Stimulated activated CD4-positive, alpha-beta T cell treated with anti-CD3 and anti-CD28 coated beads, TNF-alpha, amount 100 ng/mL, for 4 hours (primary cell): ENCODE measurements at regions not wholly inside any gene's neighbourhood (a gene's known extent, or its start where the extent isn't known, plus 50 kb on each side); places are given as distances from the start of the nearest gene placed in this dataset.
"Not testable (repeated sequence)": the region's sequence is repeated elsewhere in the genome, so short reads cannot be mapped to it uniquely, and the experiment has no call there.

Experiments used
- DNase-seq, 3 experiments: peaks; one replicate each; pipeline ENCODE4 v3.0.0-alpha.2; 2020; ENCODE audit warnings: low read depth in 3 of 3

DNA sequence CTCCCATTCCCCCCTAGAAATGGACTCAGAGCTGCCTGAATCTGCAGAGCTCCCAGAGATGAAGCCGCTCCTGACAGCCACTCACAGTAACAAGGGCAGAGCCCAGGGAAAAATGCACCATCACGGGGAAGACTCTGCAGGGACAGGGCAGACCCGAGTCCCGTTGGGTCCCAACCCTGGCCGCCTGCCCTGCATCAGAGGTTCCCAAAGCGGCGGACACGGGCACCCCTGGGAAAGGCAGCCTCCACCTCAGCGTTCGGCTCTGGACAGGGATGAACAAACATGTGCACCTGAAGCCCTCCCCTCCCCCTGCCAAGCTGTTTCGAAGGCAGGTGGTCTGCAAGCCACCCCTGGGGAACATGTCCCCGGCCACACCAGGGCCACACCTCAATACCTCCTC is 320.4 kb downstream of the ADGRD1 start:
- DNase-seq: no peak

DNA sequence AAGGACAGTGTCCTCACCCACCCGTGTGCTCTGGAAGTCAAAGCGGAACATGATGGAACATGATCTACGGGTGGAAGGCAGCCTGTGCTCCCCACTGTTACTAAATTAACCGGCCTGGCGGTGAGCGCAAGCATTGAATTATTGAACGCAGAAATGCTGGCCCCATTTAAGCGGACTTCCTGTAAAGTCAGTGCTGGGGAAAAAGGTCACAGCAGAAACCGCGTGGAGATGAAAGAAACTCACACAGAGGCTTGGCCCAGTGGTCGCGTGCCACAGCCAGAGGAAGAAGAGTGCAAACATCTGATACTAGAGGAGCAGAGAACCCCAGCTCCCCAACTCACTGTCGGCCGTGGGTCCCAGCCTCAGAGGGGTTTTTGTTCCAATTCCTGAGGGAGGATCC is 321.2 kb downstream of the ADGRD1 start:
- DNase-seq: no peak

DNA sequence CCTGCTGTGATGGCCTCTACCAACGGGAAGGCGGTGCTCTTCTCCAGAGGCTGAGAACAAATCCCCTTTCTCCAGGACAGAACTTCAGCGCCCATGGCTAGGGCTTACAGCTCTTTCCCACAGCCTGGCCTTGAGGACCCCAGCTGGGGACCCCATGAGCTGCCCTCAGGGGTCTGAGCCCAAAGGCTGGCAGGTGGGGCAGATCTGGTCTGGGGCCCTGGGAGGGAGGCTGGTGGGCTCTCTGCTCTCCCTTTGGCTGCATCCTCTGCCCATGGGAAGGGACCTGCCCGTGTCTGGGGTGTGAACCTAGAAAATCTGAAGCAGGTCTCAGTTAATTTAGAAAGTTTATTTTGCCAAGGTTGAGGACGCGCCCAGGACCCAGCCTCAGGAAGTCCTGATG is 322.1 kb downstream of the ADGRD1 start:
- no peak for DNase-seq

DNA sequence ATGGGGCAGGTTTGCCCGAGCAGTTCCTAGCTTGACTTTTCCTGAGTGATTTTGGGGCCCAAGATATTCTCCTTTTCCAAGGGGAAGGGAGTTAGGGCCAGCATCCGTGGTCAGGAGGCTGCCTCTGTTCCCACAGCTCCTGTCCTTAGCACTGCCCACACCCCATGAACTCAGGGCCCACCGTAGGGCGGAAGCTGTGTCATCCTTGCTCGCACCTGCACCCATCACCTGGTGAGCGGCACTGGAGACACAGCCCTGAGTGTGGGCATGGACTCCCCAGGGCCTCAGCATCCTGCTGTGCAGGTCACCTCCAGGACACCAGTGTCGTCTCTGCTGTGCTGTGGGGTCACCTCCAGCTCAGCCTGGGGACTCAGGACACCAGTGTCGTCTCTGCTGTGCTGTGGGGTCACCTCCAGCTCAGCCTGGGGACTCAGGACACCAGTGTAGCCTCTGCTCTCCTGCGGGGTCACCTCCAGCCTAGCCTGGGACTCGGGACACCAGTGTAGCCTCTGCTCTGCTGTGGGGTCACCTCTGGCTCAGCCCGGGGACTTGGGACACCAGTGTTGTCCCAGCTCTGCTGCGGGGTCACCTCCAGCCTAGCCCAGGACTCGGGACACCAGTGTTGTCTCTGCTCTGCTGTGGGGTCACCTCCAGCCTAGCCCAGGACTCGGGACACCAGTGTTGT is 322.9 kb downstream of the ADGRD1 start:
- DNase-seq: no peak

DNA sequence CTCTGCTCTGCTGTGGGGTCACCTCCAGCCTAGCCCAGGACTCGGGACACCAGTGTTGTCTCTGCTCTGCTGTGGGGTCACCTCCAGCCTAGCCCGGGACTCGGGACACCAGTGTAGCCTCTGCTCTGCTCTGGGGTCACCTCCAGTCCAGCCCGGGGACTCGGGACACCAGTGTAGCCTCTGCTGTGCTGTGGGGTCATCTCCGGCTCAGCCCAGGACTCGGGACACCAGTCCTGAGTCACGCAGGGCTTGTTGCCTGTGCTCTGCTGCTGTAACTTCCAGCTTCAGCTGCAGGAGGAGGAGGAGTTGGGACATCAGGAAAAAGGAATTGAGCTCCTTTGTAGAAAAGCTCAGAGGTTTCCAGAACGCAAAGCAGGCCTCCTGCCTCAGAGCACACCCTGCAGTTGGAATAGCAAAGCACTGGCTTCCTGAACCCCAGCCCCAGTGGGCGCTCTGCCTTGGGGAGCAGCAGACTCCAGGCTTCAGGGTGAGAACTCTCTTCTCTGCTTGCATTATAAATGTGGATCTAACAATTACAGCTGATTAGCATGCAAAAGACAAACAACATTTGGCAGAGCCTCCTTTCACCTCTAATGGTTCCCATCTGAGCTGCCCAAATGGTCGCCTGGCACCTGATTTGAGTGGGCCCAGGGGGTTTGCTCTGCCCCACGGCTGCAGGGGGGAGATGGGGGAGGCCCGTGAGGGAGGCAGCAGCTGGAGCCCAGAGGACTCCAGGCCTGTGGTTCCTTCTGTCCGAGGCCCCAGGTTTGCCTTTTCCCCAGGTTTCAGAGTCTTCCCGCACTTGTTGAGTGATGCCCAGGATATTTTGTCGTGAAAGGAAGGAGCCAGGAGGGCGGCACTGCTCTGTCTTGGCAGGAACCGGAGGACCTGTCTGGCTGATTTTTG is 323.7 kb downstream of the ADGRD1 start:
- DNase-seq: not testable (repeated sequence)

DNA sequence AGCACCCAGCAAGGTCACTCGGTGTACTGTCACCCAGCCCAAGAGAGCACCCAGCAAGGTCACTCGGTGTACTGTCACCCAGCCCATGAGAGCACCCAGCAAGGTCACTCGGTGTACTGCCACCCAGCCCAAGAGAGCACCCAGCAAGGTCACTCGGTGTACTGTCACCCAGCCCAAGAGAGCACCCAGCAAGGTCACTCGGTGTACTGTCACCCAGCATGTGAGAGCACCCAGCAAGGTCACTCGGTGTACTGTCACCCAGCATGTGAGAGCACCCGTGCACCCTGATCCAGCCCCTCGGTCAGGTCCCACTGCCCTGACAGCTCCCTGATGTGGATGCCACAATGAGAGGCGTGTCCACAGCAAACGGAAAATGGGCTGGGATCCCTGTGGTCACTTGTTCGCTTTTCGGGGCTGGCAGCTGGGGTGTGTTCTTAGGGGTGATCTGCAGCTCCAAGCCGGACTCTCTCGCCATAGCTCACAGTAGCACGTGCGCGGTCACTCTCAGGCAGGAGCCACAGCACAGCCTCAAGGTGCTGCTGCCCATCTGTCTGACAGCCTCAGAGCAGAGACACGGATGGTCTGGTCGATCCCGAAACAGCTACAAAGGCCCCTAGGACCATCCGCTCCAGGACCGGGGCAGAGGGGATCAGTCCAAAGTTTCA is 324.9 kb downstream of the ADGRD1 start:
- not testable (repeated sequence) for DNase-seq

DNA sequence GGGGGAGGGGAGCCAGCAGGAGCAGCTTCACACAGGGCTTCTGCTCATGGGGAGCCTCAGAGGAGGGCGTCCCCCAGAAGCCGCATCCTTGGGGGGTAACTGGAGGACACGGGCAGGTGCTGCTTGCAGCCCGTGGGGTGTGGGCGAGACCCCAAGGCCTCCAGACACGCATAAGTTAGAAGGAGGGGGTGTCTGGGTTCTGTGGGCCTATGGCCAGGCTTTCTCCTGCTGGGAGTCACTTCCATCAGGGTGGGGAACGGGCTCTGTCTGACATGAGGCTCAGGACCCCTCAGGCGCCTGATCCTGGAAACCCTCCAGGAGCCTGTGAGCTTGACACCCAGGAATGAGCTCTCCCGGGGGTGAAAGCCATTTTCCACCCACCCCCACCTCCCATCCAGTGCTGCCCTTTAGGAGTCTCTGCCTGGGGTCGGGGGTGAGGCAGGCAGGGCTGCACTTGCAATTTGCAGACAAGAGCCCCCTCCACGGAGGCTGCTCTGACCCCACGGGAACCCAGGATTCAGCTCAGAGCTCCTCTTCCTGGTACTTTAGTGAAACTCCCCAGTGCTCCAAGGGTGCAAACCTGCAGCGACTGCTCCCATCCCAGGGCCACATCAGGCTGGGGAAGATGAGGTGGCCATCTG is 325.7 kb downstream of the ADGRD1 start:
- DNase-seq: no peak

DNA sequence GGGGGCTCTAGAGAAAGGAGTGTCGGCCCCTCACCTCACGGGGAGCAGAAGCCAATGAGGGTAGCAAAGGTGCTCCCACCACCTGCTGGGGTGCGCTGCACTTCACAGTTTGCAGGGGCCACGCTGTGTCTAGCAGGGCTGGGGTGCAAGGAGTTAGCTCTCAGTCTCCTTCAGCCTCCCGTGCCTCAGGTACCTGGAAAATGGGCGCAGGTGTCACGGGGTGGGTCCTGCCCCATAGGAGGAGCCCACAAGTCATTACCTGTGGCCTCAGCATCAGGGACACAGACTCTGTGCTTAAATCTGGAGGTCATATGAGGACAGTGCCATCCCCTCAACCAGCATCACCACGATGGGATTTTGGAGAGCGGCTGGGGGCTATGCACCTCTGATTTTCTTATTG is 326.7 kb downstream of the ADGRD1 start:
- DNase-seq: no peak

DNA sequence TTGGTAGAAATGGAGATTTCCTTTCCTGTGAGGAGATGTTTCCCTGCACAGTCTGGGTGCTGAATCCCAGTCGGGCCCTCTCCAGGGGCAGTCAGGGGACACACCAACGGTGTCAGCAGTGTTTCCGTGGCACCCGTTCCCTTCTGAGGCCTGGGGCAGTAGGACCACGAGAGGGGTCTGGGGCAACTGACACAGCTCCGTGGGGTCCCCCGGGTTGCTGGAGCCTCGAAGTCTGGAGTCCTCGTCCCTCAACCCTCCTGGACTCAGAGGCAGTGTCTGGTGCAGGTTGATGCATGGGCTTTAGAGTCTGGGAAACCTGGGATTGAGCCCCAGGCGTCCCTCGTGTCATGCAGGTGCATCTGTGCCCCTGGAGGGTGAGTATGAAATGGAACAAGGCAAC is 327.3 kb downstream of the ADGRD1 start:
- no peak for DNase-seq

DNA sequence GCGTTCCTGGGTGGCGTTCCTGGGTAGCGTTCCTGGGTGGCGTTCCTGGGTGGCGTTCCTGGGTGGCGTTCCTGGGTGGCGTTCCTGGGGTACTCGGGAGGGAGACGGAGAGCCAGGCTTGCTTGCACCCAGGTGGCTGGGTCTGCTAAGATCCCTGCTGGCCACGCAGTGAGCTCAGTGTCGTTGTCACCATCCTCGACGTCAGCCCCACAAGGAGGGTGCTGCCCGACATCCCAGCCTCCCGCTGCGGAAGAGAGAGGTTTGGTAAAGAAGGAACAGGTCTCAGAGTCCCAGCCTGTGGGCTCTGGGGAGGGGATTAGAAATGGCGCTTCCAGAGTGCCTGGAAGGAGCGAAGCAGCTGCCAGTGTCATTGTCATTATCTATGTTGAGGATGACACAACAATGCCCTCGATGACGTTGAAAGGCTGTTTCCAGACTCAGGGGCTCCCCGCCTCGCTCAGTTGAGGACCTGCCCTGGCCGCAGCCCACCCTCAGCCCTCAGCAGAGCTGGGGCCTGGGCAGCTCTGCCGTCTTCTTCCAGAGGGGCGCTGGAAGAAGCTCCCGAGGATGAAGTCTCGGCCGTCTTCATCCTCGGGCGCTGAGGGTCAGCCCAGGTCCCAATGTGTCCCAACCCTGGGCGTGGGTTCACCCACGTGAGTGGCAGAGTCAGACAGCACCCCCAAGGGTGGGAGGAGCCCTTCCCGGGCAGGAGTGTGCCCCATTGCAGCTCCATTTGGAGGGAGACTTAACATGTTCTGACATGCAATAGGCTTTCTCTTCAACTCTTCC is 328.8 kb downstream of the ADGRD1 start:
- no peak for DNase-seq

DNA sequence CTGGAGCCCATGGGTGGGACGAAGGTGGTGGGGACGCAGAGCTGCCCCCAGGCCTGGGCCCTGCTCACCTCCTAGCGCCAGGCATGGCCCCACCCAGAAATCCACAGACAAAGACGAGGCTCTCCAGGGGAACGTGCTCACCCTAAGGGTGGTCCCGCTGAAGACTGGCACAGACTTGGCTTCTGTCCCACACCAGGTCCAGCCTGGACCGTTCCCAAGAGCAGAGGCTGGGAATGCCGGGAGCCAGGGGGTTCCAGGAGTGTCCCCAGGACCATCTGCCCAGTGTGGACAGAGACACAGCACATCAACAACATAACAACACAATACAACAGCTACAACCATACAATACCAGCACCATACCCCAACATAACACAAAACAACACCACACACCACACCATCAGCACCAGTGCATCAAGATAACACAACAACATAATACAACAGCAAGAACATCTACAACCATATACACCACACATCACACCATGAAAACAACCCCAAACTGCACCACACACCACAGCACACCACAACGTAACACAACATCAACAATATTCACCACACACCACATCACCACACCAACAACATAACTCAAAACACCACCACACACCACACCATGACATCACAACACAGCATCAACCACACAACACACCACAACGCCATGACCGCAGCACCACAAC is 329.6 kb downstream of the ADGRD1 start:
- DNase-seq: no peak

DNA sequence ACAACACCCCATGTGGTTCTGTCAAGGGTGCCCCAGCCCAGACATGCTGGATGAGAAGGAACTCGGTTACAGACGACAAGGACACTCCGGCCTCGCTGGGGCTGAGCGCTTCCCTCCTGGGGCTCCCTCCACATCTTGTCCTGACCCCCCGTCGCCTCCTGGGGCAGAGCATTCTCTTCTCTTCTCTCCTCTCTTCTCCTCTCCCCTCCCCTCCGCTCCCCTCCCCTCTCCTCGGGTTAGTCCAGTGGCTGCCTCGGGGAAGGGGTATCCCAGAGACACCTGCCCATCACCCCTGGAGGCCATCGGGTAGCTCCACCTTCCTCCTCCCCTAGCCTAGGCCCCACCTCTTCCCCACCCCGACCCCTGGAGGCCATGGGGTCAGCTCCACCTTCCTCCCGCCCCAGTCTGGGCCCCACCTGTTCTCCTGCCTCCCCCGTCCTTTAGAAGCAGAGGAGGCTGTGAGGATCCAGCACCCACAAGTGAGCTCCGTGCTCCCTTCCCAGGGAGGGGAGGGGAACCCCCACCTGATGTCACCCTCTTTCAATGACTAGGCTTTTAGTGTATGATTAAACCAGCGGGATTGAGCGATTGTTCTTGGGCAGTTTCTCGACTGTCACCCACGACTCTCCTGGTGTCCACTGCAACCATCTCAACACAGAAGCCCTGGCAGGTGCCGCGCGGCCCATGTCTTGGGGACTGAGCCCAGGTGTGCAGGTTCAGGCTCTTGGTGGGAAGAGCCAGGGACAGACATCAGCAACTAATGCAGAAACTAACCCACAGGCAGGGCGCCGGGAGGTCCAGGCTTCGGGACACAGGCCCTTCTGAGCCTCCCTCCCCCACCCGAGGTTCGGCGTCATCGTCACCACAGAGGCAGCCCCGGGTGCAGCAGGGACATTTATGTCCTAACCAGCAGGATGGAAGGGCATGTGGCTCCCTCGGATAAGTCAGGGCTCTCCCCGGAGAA is 330.4 kb downstream of the ADGRD1 start:
- not testable (repeated sequence) for DNase-seq

DNA sequence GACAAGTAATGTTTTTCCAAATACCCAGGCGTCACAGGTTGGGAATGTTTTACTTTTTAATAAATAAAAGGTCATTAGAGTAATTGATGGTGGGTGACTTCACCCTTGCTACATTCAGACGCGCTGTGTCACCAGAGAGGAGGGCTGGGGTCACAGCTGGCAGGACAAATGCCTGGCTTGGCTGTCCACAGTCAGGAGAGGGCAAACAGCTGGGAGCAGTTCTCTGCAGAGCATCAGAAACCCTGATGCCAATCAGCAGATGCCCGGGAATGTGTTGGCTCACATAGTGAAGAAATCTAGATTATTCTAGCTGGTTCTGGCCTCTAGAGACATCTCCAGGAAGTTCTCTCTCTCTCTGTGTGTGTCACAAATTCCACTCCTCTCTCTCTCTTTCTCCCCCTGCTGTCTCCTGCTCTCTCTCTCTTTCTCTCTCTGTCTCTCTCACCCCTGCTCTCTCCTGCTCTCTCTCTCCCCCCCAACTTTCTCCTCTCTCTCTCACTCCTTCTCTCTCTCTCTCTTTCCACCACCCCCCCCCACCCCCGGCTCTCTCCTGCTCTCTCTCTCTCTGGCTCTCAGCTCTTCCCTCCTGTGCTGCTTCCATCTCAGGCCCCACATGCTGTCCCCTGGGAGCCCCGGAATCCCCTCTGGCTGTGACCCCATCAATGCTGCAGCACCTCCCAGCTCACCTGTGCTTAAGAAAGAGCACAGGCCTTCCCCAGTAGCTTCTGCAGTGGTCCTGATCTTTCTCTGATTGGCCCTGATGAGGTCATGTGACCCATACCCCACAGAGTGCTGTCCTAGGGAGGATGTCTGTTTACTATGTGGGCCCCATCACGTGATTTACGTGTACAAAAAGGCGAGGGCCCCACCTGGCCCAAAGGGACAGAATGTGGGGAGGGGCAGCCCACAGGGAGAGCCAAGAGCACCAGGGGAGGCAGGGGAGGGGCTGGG is 331.5 kb downstream of the ADGRD1 start:
- DNase-seq: not testable (repeated sequence)

DNA sequence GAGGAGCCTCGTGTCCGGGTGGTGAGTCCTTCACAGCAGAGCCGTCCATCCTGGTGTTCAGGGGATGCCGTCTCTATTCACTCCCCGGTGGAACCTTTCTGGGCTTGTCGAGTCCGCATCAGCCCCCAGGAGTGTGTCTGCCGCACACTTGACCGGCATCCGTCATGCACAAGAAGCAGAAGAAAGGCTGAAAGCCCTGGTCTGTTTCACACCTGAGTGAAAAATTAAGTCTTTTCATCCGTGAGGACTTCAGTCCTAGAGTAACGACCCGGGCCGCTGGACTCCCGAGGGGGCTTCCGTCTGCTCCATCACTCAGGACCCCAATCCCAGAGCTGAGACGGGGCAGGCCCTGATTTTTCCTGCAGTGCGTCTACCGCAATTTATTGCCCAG is 332.2 kb downstream of the ADGRD1 start:
- not testable (repeated sequence) for DNase-seq

DNA sequence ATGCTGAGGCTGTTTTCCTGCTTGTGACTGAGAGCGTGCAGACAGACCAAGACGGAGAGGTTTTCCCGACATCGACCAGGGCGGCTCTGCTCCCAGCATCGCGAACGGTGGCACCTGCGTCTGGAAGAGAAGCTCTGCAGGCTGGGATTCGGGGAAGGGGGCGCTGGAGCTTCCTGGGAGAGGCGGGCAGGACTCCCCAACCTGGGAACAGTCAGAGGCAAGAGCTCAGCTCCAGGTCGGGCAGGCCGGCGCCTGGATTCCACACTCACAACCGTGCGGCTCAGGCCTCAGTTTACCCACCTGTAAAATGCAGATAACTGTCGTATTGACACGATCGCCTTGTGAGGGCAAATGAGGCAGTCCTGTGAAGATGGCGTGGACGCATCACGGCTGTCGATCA is 332.6 kb downstream of the ADGRD1 start:
- not testable (repeated sequence) for DNase-seq

DNA sequence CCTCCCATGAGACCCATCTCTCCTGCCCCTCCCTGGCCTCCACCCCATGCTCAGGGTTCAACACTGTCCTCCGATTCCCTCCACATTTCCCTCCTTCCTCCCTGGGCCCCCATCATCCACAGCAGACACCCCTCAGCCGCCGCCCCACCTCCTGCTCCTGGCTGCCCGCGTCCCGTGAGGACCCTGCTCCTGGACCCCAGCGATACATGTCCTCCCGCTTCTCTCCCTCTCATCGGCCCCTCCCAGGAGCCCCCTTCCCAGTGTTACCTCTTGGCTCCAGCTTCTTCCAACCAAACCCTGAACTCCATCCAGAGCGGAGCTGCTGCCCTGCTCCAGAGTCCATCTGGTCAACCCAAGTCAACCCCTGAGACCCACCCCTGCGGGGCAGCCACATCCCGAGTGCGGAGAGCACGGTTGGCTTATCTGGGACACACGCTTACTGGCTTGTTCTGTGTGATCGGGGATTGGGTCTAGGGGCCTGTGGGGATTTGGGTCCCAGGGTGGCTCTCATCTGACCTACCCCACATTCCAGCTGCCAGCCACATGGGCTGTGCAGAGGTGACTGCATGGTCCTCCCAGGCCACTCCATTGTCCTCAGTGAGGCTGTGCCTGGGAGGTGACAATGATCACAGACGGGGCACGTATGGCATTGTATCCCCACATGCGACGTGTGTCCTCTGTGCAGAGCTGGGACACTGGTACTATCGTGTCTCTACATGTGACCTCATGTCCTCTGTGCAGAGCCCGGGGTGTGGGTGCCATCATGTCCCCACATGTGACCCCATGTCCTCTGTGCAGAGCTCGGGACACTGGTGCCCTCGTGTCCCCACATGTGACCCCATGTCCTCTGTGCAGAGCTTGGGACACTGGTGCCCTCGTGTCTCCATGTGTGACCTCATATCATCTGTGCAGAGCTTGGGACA is 333.6 kb downstream of the ADGRD1 start:
- DNase-seq: no peak
